Activated B cell treated with CpG ODN at 0.5 μM for 24 hours (primary cell): ENCODE measurements at regions not wholly inside any gene's neighbourhood (a gene's known extent, or its start where the extent isn't known, plus 50 kb on each side); places are given as distances from the start of the nearest gene placed in this dataset.

ENCODE experiments used
- ATAC-seq: fragments of 200-7000 bp; cut with Tn5 transposase; one replicate; pipeline ENCODE4 v1.10.0; 2021; ENCODE audit warnings: low read depth, mild to moderate bottlenecking, moderate library complexity
- CTCF ChIA-PET: fragments of 350-600 bp; sonication (Branson Sonifier 250); formaldehyde crosslinking; loops from one replicate; lab custom pipeline; 2021; ENCODE audit warnings: antibody characterized with exemption; lab: Charles Lee
- POLR2A ChIA-PET: fragments of 350-600 bp; sonication (Branson Sonifier 250); formaldehyde crosslinking; loops from one replicate; lab custom pipeline; 2021; ENCODE audit warnings: antibody characterized with exemption; lab: Charles Lee
- DNase-seq: peaks from one replicate; pipeline ENCODE4 v3.0.0; 2022
- H3K27ac Mint-ChIP-seq: one replicate; pipeline ENCODE4 v1.8.0; 2020; ENCODE audit warnings: mixed read lengths
- H3K27me3 Mint-ChIP-seq: one replicate; pipeline ENCODE4 v1.8.0; 2021; ENCODE audit warnings: mixed read lengths
- H3K36me3 Mint-ChIP-seq: one replicate; pipeline ENCODE4 v1.8.0; 2021; ENCODE audit warnings: low read depth, mixed read lengths
- H3K4me1 Mint-ChIP-seq: one replicate; pipeline ENCODE4 v1.8.0; 2021; ENCODE audit warnings: mixed read lengths
- H3K4me3 Mint-ChIP-seq: one replicate; pipeline ENCODE4 v1.8.0; 2020; ENCODE audit warnings: mild to moderate bottlenecking, mixed read lengths
- H3K9me3 Mint-ChIP-seq: one replicate; pipeline ENCODE4 v1.8.0; 2020; ENCODE audit warnings: mixed read lengths
- intact Hi-C: fragments of 100-400 bp; cut with micrococcal nuclease; formaldehyde crosslinking; loops from one replicate; pipeline ENCODE4 v1.15.1; 2024
- TF ChIP-seq, protein P1 (sequence below): fragments of 200-600 bp; IDR thresholded peaks from one replicate; pipeline ENCODE4 v1.8.0; 2022; ENCODE audit warnings: antibody characterized with exemption, mild to moderate bottlenecking

DNA sequence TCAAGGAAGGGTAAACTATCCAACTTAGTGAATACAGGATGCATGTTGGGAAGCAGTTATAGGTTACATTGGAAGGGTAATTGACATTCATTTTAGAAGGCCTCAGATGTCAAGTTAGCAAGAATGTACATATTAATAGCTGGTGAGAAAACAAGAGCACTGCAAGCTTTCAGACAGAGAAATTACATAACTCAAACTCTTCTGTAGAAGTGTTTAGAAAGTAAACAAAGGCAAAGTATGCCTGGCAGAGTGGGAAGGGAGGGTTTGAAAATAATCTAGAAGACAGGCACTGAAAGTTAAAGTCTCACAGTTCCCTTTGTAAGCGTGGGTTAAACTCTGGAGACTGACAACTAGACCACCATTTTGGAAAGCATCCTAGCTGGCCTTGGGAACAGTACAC, 406.2 kb downstream of the ANKRD50 start:
- Mint-ChIP-seq H3K9me3 (no peaks in the 10 kb centered on the region), H3K4me1 (no peaks in the 10 kb centered on the region), H3K27me3 (no peaks in the 10 kb centered on the region), H3K27ac (no peak overlapping the region), H3K36me3 (no peaks in the 10 kb centered on the region), H3K4me3 (no peak overlapping the region)
- TF ChIP-seq, protein P1, sequence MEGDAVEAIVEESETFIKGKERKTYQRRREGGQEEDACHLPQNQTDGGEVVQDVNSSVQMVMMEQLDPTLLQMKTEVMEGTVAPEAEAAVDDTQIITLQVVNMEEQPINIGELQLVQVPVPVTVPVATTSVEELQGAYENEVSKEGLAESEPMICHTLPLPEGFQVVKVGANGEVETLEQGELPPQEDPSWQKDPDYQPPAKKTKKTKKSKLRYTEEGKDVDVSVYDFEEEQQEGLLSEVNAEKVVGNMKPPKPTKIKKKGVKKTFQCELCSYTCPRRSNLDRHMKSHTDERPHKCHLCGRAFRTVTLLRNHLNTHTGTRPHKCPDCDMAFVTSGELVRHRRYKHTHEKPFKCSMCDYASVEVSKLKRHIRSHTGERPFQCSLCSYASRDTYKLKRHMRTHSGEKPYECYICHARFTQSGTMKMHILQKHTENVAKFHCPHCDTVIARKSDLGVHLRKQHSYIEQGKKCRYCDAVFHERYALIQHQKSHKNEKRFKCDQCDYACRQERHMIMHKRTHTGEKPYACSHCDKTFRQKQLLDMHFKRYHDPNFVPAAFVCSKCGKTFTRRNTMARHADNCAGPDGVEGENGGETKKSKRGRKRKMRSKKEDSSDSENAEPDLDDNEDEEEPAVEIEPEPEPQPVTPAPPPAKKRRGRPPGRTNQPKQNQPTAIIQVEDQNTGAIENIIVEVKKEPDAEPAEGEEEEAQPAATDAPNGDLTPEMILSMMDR: no peak
- ATAC-seq (no peak), DNase-seq (no peak)
- ChIA-PET POLR2A (no interaction called here), CTCF (no interaction called here)
- intact Hi-C loops: no loop called here

GRCh38 chr4:124307143-124307542, 405.4 kb downstream of the ANKRD50 start:
- Mint-ChIP-seq H3K4me3 (no peak overlapping the region), H3K27ac (no peak overlapping the region), H3K27me3 (no peaks in the 10 kb centered on the region), H3K4me1 (no peaks in the 10 kb centered on the region), H3K36me3 (no peaks in the 10 kb centered on the region), H3K9me3 (no peaks in the 10 kb centered on the region)
- ChIA-PET CTCF (no interaction called here), POLR2A (no interaction called here)
- TF ChIP-seq, protein P1: no peak
- ATAC-seq (no peak), DNase-seq (no peak)
- intact Hi-C loops: no loop called here

DNA sequence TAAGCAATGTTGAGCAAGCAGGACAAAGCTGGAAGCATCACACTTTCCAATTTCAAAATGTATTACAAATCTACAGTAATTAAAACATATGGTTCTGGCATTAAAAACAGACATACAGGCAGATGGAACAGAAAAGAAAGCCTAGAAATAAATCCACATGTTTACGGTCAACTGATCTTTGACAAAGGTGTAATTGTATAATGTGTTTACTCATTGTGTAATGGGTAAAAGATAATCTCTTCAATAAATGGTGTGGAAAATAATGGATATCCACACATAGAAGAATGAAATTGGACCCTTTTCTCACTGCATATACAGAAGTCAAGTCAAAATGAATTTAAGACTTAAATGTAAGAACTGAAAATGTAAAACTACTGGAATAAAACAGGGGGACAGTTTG, 394.2 kb downstream of the ANKRD50 start:
- CTCF ChIA-PET: no interaction called here
- no peak for DNase-seq
- intact Hi-C loops: no loop called here
- no peak for ATAC-seq
- H3K27ac Mint-ChIP-seq: no peak overlapping the region
- H3K36me3 Mint-ChIP-seq: no peaks in the 10 kb centered on the region
- no peak overlapping the region for H3K4me3 Mint-ChIP-seq
- H3K9me3 Mint-ChIP-seq: no peaks in the 10 kb centered on the region
- no peaks in the 10 kb centered on the region for H3K27me3 Mint-ChIP-seq
- TF ChIP-seq, protein P1: no peak
- POLR2A ChIA-PET: no interaction called here
- H3K4me1 Mint-ChIP-seq: no peaks in the 10 kb centered on the region

GRCh38 chr4:124321364-124321763, 391.2 kb downstream of the ANKRD50 start:
- H3K4me1 Mint-ChIP-seq: no peaks in the 10 kb centered on the region

GRCh38 chr4:124322234-124323065, 390.1 kb downstream of the ANKRD50 start:
- H3K27me3 Mint-ChIP-seq: no peaks in the 10 kb centered on the region
- POLR2A ChIA-PET: no interaction called here
- H3K27ac Mint-ChIP-seq: no peak overlapping the region
- no peaks in the 10 kb centered on the region for H3K36me3 Mint-ChIP-seq
- H3K9me3 Mint-ChIP-seq: no peaks in the 10 kb centered on the region
- H3K4me3 Mint-ChIP-seq: no peak overlapping the region
- ATAC-seq (no peak), DNase-seq (no peak)
- CTCF ChIA-PET: interaction anchor here (0.8 to 2.7 kb wide), 6 partner anchors 9 to 1222 kb away, joined by 3 to 11 read pairs (median 5); no protein-coding TSS in a partner anchor
- TF ChIP-seq, protein P1: no peak
- H3K4me1 Mint-ChIP-seq: no peaks in the 10 kb centered on the region
- intact Hi-C loops: loop anchor here (1.0 kb wide), 2 partner anchors 931 to 1219 kb away; no protein-coding TSS in a partner anchor

More at GRCh38 chr4:124321364-124321763, 391.2 kb downstream of the ANKRD50 start:
- H3K9me3 Mint-ChIP-seq: no peaks in the 10 kb centered on the region
- no peak overlapping the region for H3K27ac Mint-ChIP-seq
- ChIA-PET POLR2A (no interaction called here), CTCF (no interaction called here)
- TF ChIP-seq, protein P1: no peak
- H3K27me3 Mint-ChIP-seq: no peaks in the 10 kb centered on the region
- no peaks in the 10 kb centered on the region for H3K36me3 Mint-ChIP-seq
- no peak overlapping the region for H3K4me3 Mint-ChIP-seq
- no peak for ATAC-seq
- intact Hi-C loops: no loop called here
- no peak for DNase-seq
